ENCODE measurements at regions not wholly inside any gene's neighbourhood (a gene's known extent, or its start where the extent isn't known, plus 50 kb on each side); places are given as distances from the start of the nearest gene placed in this dataset.

DNA sequence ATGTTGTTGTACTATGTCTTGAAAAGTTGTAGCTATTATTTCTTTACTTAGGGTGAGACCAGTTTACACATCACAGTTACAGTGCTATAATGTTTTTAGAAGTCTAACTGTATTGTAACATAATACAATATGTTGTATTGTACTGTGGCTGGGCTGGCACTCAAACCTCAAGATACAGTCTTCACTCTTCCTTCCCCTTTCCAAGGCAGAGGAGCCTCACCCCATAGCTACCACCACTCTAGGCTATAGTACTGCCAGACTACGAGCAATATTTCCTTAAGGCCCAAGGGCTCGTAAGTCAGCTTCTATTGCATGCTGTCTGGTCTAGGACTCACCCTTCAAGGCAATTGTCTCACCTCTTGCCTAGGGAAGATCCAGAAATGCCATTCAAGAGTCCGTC is 597.7 kb downstream of the OTOL1 start:
- FAIRE-seq, result no peak

GRCh38 chr3:162096874-162097273 is 600.3 kb downstream of the OTOL1 start:
- DNase-seq (ENCODE audit: low read depth in 1 of 2, low spot score in 1 of 2), result no peak

More for the DNA sequence above, 597.7 kb downstream of the OTOL1 start:
- TF ChIP-seq CBX8 (IDR thresholded peaks at IDR 0.05), result no peak
- TF ChIP-seq HOXA7 (CRISPR knock-in tag; IDR thresholded peaks at IDR 0.05), result no peak
- no peak for TF ChIP-seq CEBPB (IDR thresholded peaks at IDR 0.05)
- no peak for TF ChIP-seq MAZ (IDR thresholded peaks at IDR 0.05; ENCODE audit: borderline replicate concordance, low read depth, low read length)
- no peak for TF ChIP-seq BHLHE40 (IDR thresholded peaks at IDR 0.05; ENCODE audit: low read depth, low read length)
- TF ChIP-seq, protein P1, sequence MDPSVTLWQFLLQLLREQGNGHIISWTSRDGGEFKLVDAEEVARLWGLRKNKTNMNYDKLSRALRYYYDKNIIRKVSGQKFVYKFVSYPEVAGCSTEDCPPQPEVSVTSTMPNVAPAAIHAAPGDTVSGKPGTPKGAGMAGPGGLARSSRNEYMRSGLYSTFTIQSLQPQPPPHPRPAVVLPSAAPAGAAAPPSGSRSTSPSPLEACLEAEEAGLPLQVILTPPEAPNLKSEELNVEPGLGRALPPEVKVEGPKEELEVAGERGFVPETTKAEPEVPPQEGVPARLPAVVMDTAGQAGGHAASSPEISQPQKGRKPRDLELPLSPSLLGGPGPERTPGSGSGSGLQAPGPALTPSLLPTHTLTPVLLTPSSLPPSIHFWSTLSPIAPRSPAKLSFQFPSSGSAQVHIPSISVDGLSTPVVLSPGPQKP (IDR thresholded peaks at IDR 0.05; ENCODE audit: low read depth, low read length), result no peak
- TF ChIP-seq E2F6 (IDR thresholded peaks at IDR 0.05; ENCODE audit: borderline replicate concordance, low read depth), result no peak
- no peak for TF ChIP-seq FOSB (CRISPR knock-in tag; IDR thresholded peaks at IDR 0.05)
- TF ChIP-seq, protein P2, sequence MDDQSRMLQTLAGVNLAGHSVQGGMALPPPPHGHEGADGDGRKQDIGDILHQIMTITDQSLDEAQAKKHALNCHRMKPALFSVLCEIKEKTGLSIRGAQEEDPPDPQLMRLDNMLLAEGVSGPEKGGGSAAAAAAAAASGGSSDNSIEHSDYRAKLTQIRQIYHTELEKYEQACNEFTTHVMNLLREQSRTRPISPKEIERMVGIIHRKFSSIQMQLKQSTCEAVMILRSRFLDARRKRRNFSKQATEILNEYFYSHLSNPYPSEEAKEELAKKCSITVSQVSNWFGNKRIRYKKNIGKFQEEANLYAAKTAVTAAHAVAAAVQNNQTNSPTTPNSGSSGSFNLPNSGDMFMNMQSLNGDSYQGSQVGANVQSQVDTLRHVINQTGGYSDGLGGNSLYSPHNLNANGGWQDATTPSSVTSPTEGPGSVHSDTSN (IDR thresholded peaks at IDR 0.05), result no peak
- no peak for TF ChIP-seq RARB (CRISPR knock-in tag; IDR thresholded peaks at IDR 0.05)
- no peak for TF ChIP-seq RCOR1 (IDR thresholded peaks at IDR 0.05; ENCODE audit: low read depth, low read length)
- no peak for TF ChIP-seq FOSL2 (IDR thresholded peaks at IDR 0.05)
- TF ChIP-seq FOSL2 (CRISPR knock-in tag; IDR thresholded peaks at IDR 0.05), result no peak
- no peak for TF ChIP-seq MAX (IDR thresholded peaks at IDR 0.05)
- TF ChIP-seq MYC (IDR thresholded peaks at IDR 0.05; ENCODE audit: borderline replicate concordance, low read length), result no peak
- no peak for TF ChIP-seq EHMT2 (IDR thresholded peaks at IDR 0.05; ENCODE audit: low read depth)
- no peak for TF ChIP-seq ZSCAN20 (CRISPR knock-in tag; IDR thresholded peaks at IDR 0.05)
- DNase-seq (ENCODE audit: low read depth in 1 of 2, low spot score in 1 of 2) (no peak), ATAC-seq (no peak)
- WGBS (ENCODE audit: missing lambda C conversion rate), result 50% methylated on average over 3 of the region's 3 CpGs
- ChIA-PET POLR2A (no interaction called here), CTCF (no interaction called here)
- H3K9me3 ChIP-seq, result no peaks in the 10 kb centered on the region
- no peaks in the 10 kb centered on the region for H3K4me1 ChIP-seq
- no peak overlapping the region for H3K4me2 ChIP-seq
- no peak overlapping the region for H3K27ac ChIP-seq
- no peak overlapping the region for H3K4me3 ChIP-seq

More at GRCh38 chr3:162096874-162097273, 600.3 kb downstream of the OTOL1 start:
- FAIRE-seq (no peak), ATAC-seq (no peak)
- ChIA-PET CTCF (no interaction called here), POLR2A (no interaction called here)
- no peaks in the 10 kb centered on the region for H3K9me3 ChIP-seq
- no peak overlapping the region for H3K27ac ChIP-seq
- TF ChIP-seq EP300 (IDR thresholded peaks at IDR 0.05) (no peak), RARB (CRISPR knock-in tag; IDR thresholded peaks at IDR 0.05) (no peak), EHF (CRISPR knock-in tag; IDR thresholded peaks at IDR 0.05) (no peak), TP53 (CRISPR knock-in tag; IDR thresholded peaks at IDR 0.05) (no peak), FOSL2 (IDR thresholded peaks at IDR 0.05) (no peak), FOSL2 (CRISPR knock-in tag; IDR thresholded peaks at IDR 0.05) (no peak), ZC3H11A (IDR thresholded peaks at IDR 0.05) (no peak), NFE2L2 (conservative IDR thresholded peaks at IDR 0.05; ENCODE audit: low read length) (no peak), POLR2AphosphoS2 (conservative IDR thresholded peaks at IDR 0.05; ENCODE audit: low read length) (no peak), CTCF (IDR thresholded peaks at IDR 0.05) (no peak), ZSCAN20 (CRISPR knock-in tag; IDR thresholded peaks at IDR 0.05) (no peak), HOXB5 (CRISPR knock-in tag; IDR thresholded peaks at IDR 0.05) (no peak), FOSB (CRISPR knock-in tag; IDR thresholded peaks at IDR 0.05) (no peak), JUNB (IDR thresholded peaks at IDR 0.05) (no peak)
- TF ChIP-seq, protein P2 (IDR thresholded peaks at IDR 0.05), result no peak
- no peak overlapping the region for H3K4me3 ChIP-seq
- no peak overlapping the region for H3K4me2 ChIP-seq
- no peaks in the 10 kb centered on the region for H3K4me1 ChIP-seq
- 89% methylated on average over 2 of the region's 2 CpGs for WGBS (ENCODE audit: missing lambda C conversion rate)

All from A549 (cell line).